Panc1 (cell line): ENCODE measurements at regions not wholly inside any gene's neighbourhood (a gene's known extent, or its start where the extent isn't known, plus 50 kb on each side); places are given as distances from the start of the nearest gene placed in this dataset.

Experiments used
- ATAC-seq: fragments of 200-7000 bp; cut with Tn5 transposase; 2 replicates; pipeline ENCODE4 v1.9.1; 2020; ENCODE audit warnings: mild to moderate bottlenecking, moderate library complexity
- BruUV-seq: library from RNA; stranded (reverse); fragments of 400-500 nt; replicated peaks from 2 replicates; lab custom pipeline; 2021; lab: Mats Ljungman, UMichigan
- CTCF ChIA-PET: fragments of 300-600 bp; sonication (Branson Sonifier 250); formaldehyde crosslinking; loops from one replicate; lab custom pipeline; 2022; ENCODE audit warnings: antibody characterized with exemption; lab: Charles Lee
- POLR2A ChIA-PET: fragments of 300-600 bp; sonication (Branson Sonifier 250); formaldehyde crosslinking; loops from one replicate; lab custom pipeline; 2022; ENCODE audit warnings: antibody characterized with exemption; lab: Charles Lee
- DNase-seq: peaks from one replicate; pipeline ENCODE4 v3.0.0-alpha.2; 2010; ENCODE audit warnings: low read depth, low spot score
- H3K27ac ChIP-seq: 2 replicates; pipeline ENCODE4 v1.5.1; 2011; ENCODE audit warnings: mild to moderate bottlenecking, low read length, inconsistent platforms
- H3K27me3 ChIP-seq: fragments of 200-500 bp; sonication (Bioruptor generic); 2 replicates; pipeline ENCODE4 v1.6.0; 2014; ENCODE audit warnings: low read length, inconsistent platforms; ENCODE audit not compliant: control insufficient read depth, insufficient read depth
- H3K36me3 ChIP-seq: fragments of 200-500 bp; sonication (Bioruptor generic); 2 replicates; pipeline ENCODE4 v1.5.1; 2014; ENCODE audit warnings: inconsistent platforms, mild to moderate bottlenecking, low read length, moderate library complexity; ENCODE audit not compliant: control insufficient read depth, insufficient read depth
- H3K4me1 ChIP-seq: 2 replicates; pipeline ENCODE4 v1.5.1; 2011; ENCODE audit warnings: inconsistent platforms, mild to moderate bottlenecking, low read length, moderate library complexity; ENCODE audit not compliant: control insufficient read depth, insufficient read depth
- H3K4me3 ChIP-seq, 2 experiments: 2 replicates each; pipeline ENCODE4 v1.5.1; 2011 to 2012; ENCODE audit warnings: low read depth in 2 of 2, low read length in 2 of 2, mild to moderate bottlenecking in 2 of 2, inconsistent platforms in 1 of 2, moderate library complexity in 1 of 2
- H3K9me3 ChIP-seq: fragments of 200-500 bp; sonication (Bioruptor generic); 2 replicates; pipeline ENCODE4 v1.5.1; 2014; ENCODE audit warnings: low read depth, mild to moderate bottlenecking, inconsistent platforms, low read length, moderate library complexity; ENCODE audit not compliant: control insufficient read depth, insufficient read depth
- CTCF ChIP-seq: fragments of 450-650 bp; IDR thresholded peaks from 2 replicates; pipeline ENCODE4 v1.5.1; 2017; ENCODE audit warnings: mild to moderate bottlenecking
- POLR2AphosphoS5 ChIP-seq: IDR thresholded peaks from 2 replicates; pipeline ENCODE4 v1.6.1; 2012; ENCODE audit warnings: mild to moderate bottlenecking, low read depth, low read length, moderate library complexity
- REST ChIP-seq, 2 experiments: IDR thresholded peaks; 2 replicates each; pipeline ENCODE4 v1.6.1; 2011 to 2012; ENCODE audit warnings: low read depth in 2 of 2, control low read depth in 1 of 2, low read length in 1 of 2, mild to moderate bottlenecking in 1 of 2, moderate library complexity in 1 of 2; ENCODE audit not compliant: insufficient read depth in 1 of 2
- SIN3A ChIP-seq: IDR thresholded peaks from 2 replicates; pipeline ENCODE4 v1.6.1; 2012; ENCODE audit warnings: low read depth, mild to moderate bottlenecking, low read length, moderate library complexity, borderline replicate concordance; ENCODE audit not compliant: insufficient read depth
- TCF7L2 ChIP-seq: IDR thresholded peaks from 2 replicates; pipeline ENCODE4 v1.6.1; 2011; ENCODE audit warnings: mild to moderate bottlenecking, low read depth, low read length, inconsistent platforms
- in situ Hi-C: cut with HindIII; loops from 2 replicates; pipeline ENCODE4 v1.10.0; 2016; ENCODE audit warnings: low sequenced_read_pairs, low pct_unique_long_range_greater_than_20kb
- intact Hi-C: fragments of 100-400 bp; cut with micrococcal nuclease; formaldehyde crosslinking; loops from one replicate; pipeline ENCODE4 v1.10.0; 2022; ENCODE audit not compliant: unreplicated experiment

GRCh38 chr11:69234740-69235710 lies 58.9 kb upstream of the MYEOV start:
- Histone ChIP-seq H3K9me3 (no peaks in the 10 kb centered on the region), H3K27me3 (0 out of 2 replicates have a peak, but pooled peaks cover 3% of the 10 kb centered on the region), H3K27ac (no peak overlapping the region), H3K4me3 (no peak overlapping the region), H3K4me1 (no peaks in the 10 kb centered on the region), H3K36me3 (no peaks in the 10 kb centered on the region)
- intact Hi-C loops = no loop called here
- TF ChIP-seq SIN3A (no peak), REST (IDR thresholded peaks at IDR 0.05; ENCODE audit: insufficient read depth in 1 of 2, low read depth in 2 of 2, low read length in 1 of 2) (no peak), TCF7L2 (no peak), POLR2AphosphoS5 (no peak), CTCF (no peak)
- ChIA-PET CTCF (no interaction called here), POLR2A (no interaction called here)
- no TSS peak for BruUV-seq
- ATAC-seq (no peak), DNase-seq (no peak)
- in situ Hi-C loops = no loop called here

GRCh38 chr11:69238573-69239351 lies 55.2 kb upstream of the MYEOV start:
- CTCF ChIA-PET = interaction anchor here (0.7 kb wide), 1 partner anchor 9 kb away, joined by 3 read pairs; no protein-coding TSS in a partner anchor
- BruUV-seq = no TSS peak

More at GRCh38 chr11:69238573-69239351, 55.2 kb upstream of the MYEOV start:
- TF ChIP-seq TCF7L2 (no peak), POLR2AphosphoS5 (no peak), SIN3A (no peak), CTCF (no peak), REST (IDR thresholded peaks at IDR 0.05; ENCODE audit: insufficient read depth in 1 of 2, low read depth in 2 of 2, low read length in 1 of 2) (no peak)
- ATAC-seq (no peak), DNase-seq (no peak)
- 0 out of 2 replicates have a peak, but pooled peaks cover 3% of the 10 kb centered on the region for H3K27me3 ChIP-seq
- no peaks in the 10 kb centered on the region for H3K36me3 ChIP-seq
- H3K4me3 ChIP-seq = no peak overlapping the region
- POLR2A ChIA-PET = no interaction called here
- H3K9me3 ChIP-seq = no peaks in the 10 kb centered on the region
- intact Hi-C loops (no loop called here), in situ Hi-C loops (no loop called here)
- no peak overlapping the region for H3K27ac ChIP-seq
- no peaks in the 10 kb centered on the region for H3K4me1 ChIP-seq
